HG03135 (cell line): ENCODE measurements at regions not wholly inside any gene's neighbourhood (a gene's known extent, or its start where the extent isn't known, plus 50 kb on each side); places are given as distances from the start of the nearest gene placed in this dataset.
"Not testable (repeated sequence)": the region's sequence is repeated elsewhere in the genome, so short reads cannot be mapped to it uniquely, and the experiment has no call there.

Experiments used
- ATAC-seq: cut with Tn5 transposase; IDR thresholded peaks from one replicate; pipeline ENCODE4 v1.9.1; 2021; ENCODE audit warnings: mild to moderate bottlenecking, moderate library complexity; ENCODE audit not compliant: unreplicated experiment

GRCh38 chr13:55615081-55615480, 1525.6 kb upstream of the PRR20A start:
- ATAC-seq = no peak

DNA sequence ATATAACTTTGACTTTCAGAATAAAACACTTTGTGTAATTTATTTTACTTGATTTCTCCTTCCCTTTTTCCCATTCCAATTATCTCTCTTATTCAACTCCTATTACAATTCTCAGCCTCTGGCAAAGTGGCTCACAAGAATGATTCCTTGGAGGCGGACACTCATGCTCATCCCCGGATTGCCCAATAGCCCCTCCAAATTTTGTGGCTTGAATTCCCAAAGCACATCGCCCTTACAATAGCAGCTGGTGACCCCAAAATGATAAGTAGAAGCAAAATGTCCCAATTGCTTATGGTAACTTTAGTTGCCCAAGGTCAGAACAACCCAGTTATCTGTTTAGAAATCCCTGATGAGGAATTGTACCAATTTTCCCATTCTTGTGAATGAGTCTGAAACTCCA, 1523.5 kb upstream of the PRR20A start:
- no peak for ATAC-seq

- ATAC-seq = no peak
These were observed 1513.5 kb upstream of the PRR20A start for GRCh38 chr13:55627221-55627620.

DNA sequence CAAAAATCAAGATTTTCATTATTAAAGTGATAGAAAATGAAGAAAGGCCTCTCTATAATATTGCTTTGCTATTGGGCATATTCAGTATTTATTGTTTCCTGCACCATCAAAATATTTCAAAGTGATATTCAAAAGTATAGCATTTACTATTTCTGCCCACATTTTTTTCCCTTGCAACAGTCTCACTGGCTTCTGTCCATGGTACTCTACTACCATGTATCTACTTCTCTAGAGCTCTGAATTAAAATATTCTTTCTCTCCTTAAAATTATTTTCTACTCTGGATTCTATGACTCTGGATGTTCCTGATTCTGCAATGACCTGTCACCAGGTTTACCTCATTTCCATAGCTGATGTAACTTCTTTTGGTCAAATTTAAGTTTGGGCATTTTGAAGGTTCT, 1508.3 kb upstream of the PRR20A start:
- ATAC-seq = no peak

DNA sequence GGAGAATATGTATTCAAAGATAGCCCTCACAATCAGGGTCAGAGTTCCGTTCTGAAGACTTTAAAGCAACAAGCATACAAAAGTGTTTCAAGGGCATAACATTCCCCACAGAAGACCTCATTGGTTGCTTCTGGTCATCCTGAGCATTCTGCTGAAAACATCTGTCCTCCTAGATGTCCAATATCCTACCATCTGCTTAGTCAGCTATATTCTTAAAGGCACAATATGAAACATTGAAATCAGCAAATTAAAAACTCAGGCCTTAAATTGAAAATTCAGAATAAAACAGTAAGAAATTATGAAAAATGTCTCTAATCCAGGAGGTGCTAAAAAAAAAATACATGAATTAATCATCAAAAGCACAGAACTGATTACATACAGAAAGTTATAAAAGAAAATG, 1491.2 kb upstream of the PRR20A start:
- ATAC-seq = no peak

GRCh38 chr13:55652657-55653056, 1488.1 kb upstream of the PRR20A start:
- ATAC-seq = no peak

- ATAC-seq = no peak
These were observed 1487.2 kb upstream of the PRR20A start for GRCh38 chr13:55653497-55653896.

DNA sequence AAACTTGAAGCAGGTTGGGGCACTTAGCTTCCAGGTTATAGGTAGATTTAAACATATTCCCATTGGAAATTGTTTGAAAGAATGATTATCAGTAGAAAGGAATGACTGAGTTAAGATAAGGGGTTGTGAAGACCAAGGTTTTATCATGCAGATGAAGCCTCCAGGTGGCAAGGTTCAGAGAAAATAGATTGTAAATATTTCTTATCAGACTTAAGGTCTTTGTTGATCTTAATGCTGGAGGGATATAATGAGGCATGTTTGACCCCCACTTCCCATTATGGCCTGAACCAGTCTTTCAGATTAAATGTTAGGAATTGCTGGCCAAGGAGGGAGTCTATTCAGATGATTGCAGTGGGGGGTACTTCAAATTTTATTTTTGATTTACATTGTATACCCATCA, 1486.5 kb upstream of the PRR20A start:
- no peak for ATAC-seq

DNA sequence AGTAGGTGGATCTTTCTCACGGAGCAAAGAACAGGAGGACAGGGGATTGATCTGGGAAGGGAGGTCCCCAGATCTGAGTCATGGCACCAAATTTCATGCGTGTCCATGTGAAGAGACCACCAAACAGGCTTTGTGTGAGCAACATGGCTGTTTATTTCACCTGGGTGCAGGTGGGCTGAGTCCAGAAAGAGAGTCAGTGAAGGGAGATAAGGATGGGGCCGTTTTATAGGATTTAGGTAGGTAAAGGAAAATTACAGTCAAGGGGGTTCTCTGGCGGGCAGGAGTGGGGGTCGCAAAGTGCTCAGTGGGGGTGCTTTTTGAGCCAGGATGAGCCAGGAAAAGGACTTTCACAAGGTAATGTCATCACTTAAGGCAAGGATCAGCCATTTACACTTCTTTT, 1480.5 kb upstream of the PRR20A start:
- ATAC-seq = not testable (repeated sequence)

GRCh38 chr13:55660851-55661250, 1479.9 kb upstream of the PRR20A start:
- no peak for ATAC-seq

DNA sequence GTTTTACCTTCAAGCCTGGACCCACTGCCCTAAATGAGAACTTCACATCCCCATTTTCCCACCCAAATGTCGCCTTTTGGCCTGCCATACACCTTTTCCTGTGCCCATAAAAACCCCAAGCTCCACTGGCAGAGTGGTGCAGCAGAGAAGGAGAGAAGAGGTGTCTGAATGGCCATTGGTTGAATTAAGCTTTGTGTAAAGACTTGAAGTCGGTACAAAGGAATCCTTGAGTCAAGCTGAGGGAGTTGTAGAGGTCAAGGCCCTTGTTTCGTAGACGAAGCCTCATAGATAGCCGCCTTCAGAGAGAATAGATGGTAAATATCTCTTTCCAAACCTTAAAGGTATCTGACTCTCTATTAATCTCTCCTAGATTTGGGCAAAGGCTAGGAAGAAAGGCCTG, 1479.2 kb upstream of the PRR20A start:
- ATAC-seq = no peak

DNA sequence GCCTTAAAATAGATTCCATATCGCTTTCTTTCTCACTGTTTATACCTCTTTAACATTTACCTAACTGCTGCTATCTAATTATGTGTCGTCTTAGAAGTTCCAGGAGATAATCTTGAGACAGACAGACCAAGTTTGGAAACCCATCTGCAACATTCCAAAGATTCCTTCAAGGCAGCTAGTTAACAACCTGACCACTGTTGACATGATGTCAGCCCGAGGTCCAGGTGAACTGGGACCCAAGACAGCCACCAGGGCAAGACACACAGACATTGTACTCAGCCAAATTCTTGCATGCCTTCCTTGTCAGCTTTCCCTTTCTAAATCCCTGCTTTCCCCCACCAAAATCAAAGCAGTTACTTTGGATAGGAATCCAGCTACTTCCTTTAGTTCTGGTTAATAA, 1476.5 kb upstream of the PRR20A start:
- no peak for ATAC-seq

DNA sequence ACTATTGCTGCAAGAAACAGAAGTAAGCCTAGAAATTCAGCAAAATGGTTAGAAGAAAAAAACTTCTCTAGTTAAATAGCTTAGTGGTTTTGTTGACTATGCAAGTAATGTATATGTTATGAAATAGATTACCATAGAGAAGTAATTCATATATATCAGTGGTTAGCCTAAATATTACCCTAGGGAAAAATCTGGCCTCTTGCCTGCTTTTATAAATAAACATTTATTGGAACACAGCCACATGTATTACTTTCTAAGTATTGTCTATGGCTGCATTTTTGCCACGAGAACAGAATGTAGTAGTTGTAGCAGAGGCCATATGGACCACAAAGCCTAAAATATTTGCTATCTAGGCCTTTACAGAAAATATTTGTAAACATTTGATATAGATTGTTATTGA, 1471.7 kb upstream of the PRR20A start:
- ATAC-seq = no peak

GRCh38 chr13:55673910-55674309, 1466.8 kb upstream of the PRR20A start:
- ATAC-seq = no peak

- no peak for ATAC-seq
These were observed 1457.9 kb upstream of the PRR20A start for GRCh38 chr13:55682776-55683175.

DNA sequence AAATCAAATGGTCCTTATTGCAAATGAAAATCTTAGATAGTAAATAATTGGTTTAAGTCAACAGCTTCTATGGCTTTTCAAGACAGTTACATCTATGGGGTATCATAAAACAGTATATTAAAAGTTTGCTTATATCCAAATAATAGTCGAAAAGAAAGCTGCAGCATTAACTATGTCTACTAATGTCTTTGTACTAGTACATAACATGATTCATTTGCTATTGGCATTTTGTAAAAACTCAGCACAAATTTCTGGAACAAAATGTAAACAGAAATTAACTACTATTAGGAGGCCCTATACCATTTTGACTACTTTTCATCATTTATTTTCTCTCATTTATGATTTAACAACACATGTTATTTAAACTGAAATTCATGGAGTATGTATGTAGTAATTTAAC, 1435.2 kb upstream of the PRR20A start:
- no peak for ATAC-seq

GRCh38 chr13:55705971-55706370, 1434.7 kb upstream of the PRR20A start:
- no peak for ATAC-seq

DNA sequence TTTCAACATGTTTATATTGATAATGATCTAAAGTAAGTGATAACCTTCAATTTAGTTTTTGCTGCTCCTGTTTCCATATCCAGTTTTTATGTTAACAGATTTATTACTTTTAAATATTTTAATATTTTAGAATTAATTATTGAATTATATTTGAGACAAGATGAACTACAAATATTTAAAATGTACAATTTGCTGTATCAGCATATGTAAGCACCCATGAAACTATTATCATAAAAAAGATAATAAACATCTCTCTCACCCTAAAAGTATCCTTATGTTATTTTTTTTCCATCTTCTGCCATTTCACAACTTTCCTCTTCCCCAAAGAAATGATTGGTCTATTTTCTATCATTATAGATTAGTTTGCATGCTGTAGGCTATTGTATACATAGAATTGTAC, 1426.6 kb upstream of the PRR20A start:
- ATAC-seq = no peak

DNA sequence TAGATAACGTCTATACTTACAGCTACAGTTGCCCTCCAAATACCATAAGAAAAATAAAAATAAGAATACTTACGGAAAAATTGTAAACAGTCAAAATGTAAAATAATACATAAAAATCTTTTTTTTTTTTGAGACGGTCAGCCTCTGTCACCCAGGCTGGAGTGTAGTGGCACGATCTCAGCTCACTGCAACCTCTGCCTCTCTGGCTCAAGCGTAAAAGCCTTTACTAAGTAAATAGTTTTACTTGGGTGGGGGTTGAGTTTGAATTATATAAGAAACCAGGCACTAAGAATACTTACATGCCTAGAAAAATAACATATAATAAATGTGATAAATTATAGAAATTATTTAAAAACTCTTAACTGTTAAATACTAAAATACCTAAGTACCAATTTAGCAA, 1413.0 kb upstream of the PRR20A start:
- ATAC-seq = no peak

DNA sequence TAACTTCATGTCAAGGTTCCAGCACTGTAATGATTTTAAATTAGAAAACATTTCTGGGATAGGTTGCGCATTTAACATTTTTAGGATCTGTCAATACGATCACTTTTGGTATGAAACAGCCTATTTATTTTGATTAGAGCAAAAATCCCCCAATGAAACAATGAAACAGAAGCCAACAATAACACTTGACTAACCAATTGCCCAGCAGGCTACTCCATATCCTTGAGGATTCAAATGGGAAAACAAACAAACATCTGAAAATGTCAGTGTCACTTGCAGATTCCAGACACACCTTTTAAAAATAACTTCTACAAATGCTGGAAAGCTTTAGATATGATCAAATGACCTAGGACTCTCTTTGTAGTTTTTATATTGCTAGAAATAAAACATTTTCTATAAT, 1412.5 kb upstream of the PRR20A start:
- ATAC-seq = no peak

- ATAC-seq = no peak
These were observed 1394.9 kb upstream of the PRR20A start for GRCh38 chr13:55745828-55746227.

- no peak for ATAC-seq
These were observed 1378.7 kb upstream of the PRR20A start for GRCh38 chr13:55761986-55762385.

- no peak for ATAC-seq
These were observed 1363.1 kb upstream of the PRR20A start for GRCh38 chr13:55777612-55778011.

- no peak for ATAC-seq
These were observed 1356.9 kb upstream of the PRR20A start for GRCh38 chr13:55783841-55784240.
